IMR-90 (cell line): ENCODE measurements at regions not wholly inside any gene's neighbourhood (a gene's known extent, or its start where the extent isn't known, plus 50 kb on each side); places are given as distances from the start of the nearest gene placed in this dataset.

Source experiments
- ATAC-seq: fragments of 200-7000 bp; cut with Tn5 transposase; 2 replicates; pipeline ENCODE4 v1.9.1; 2020; ENCODE audit warnings: low read depth, mild to moderate bottlenecking, moderate library complexity
- BruUV-seq: library from RNA; stranded (reverse); fragments of 400-500 nt; replicated peaks from 2 replicates; lab custom pipeline; 2021; lab: Mats Ljungman, UMichigan
- CTCF ChIA-PET: fragments of 300-600 bp; formaldehyde crosslinking; extraction: SDS; loops from one replicate; lab custom pipeline; 2021; ENCODE audit warnings: antibody characterized with exemption; lab: Yijun Ruan, JAX
- POLR2A ChIA-PET: fragments of 300-600 bp; sonication (Branson Sonifier 250); formaldehyde crosslinking; loops from one replicate; lab custom pipeline; 2022; ENCODE audit warnings: antibody characterized with exemption; ENCODE audit not compliant: unreplicated experiment; lab: Charles Lee
- DNase-seq: peaks from one replicate; pipeline ENCODE4 v3.0.0; 2013
- H2AFZ ChIP-seq: replicated peaks from 2 replicates; pipeline ENCODE3; 2013; ENCODE audit warnings: low read length, mild to moderate bottlenecking; ENCODE audit not compliant: poor library complexity
- H2AK5ac ChIP-seq: 2 replicates; pipeline ENCODE4 v1.6.1; 2013; ENCODE audit warnings: low read depth, low read length, inconsistent platforms
- H2AK9ac ChIP-seq: replicated peaks from 2 replicates; pipeline ENCODE3; 2013; ENCODE audit warnings: mild to moderate bottlenecking, low read depth, low read length, moderate library complexity; ENCODE audit not compliant: poor library complexity
- H2BK120ac ChIP-seq: 2 replicates; pipeline ENCODE4 v1.6.1; 2013; ENCODE audit warnings: low read depth, low read length, inconsistent platforms
- H2BK15ac ChIP-seq: 3 replicates; pipeline ENCODE4 v1.6.1; 2013; ENCODE audit warnings: low read depth, low read length, inconsistent platforms
- H2BK20ac ChIP-seq: 2 replicates; pipeline ENCODE4 v1.6.1; 2013; ENCODE audit warnings: low read depth, mild to moderate bottlenecking, inconsistent platforms, low read length, moderate library complexity
- H2BK5ac ChIP-seq: 2 replicates; pipeline ENCODE4 v1.6.1; 2013; ENCODE audit warnings: mild to moderate bottlenecking, low read depth, low read length, inconsistent platforms; ENCODE audit not compliant: poor library complexity, severe bottlenecking
- H3K14ac ChIP-seq: replicated peaks from 2 replicates; pipeline ENCODE4 v1.6.1; 2013; ENCODE audit warnings: low read depth, low read length, inconsistent platforms
- H3K18ac ChIP-seq: 2 replicates; pipeline ENCODE4 v1.6.1; 2013; ENCODE audit warnings: low read depth, low read length, control low read depth
- H3K23ac ChIP-seq: 2 replicates; pipeline ENCODE4 v1.6.1; 2013; ENCODE audit warnings: low read depth, low read length, inconsistent platforms
- H3K27ac ChIP-seq: 2 replicates; pipeline ENCODE4 v1.5.1; 2013; ENCODE audit warnings: mild to moderate bottlenecking, control low read depth, low read length; ENCODE audit not compliant: insufficient read depth
- H3K27me3 ChIP-seq: 2 replicates; pipeline ENCODE4 v1.6.1; 2013; ENCODE audit warnings: low read length; ENCODE audit not compliant: control insufficient read depth, insufficient read depth
- H3K36me3 ChIP-seq: 2 replicates; pipeline ENCODE4 v1.6.1; 2013; ENCODE audit warnings: low read length, mixed read lengths; ENCODE audit not compliant: control insufficient read depth, insufficient read depth
- H3K4ac ChIP-seq: 2 replicates; pipeline ENCODE4 v1.6.1; 2013; ENCODE audit warnings: low read depth, low read length, inconsistent platforms
- H3K4me1 ChIP-seq: 2 replicates; pipeline ENCODE4 v1.6.1; 2013; ENCODE audit warnings: low read length, mixed read lengths; ENCODE audit not compliant: control insufficient read depth, insufficient read depth
- H3K4me2 ChIP-seq: 2 replicates; pipeline ENCODE4 v1.6.1; 2013; ENCODE audit warnings: low read depth, mild to moderate bottlenecking, control low read depth, low read length, moderate library complexity
- H3K4me3 ChIP-seq: 2 replicates; pipeline ENCODE4 v1.5.1; 2013; ENCODE audit warnings: low read depth, mild to moderate bottlenecking, control low read depth, low read length, moderate library complexity; ENCODE audit not compliant: insufficient read depth
- H3K56ac ChIP-seq: 2 replicates; pipeline ENCODE4 v1.6.1; 2013; ENCODE audit warnings: low read length, inconsistent platforms; ENCODE audit not compliant: insufficient read depth; ENCODE audit errors: extremely low read depth
- H3K79me1 ChIP-seq, 2 experiments: 2 replicates each; pipeline ENCODE4 v1.6.1; 2013; ENCODE audit warnings: low read length in 2 of 2, inconsistent platforms in 1 of 2, low read depth in 1 of 2
- H3K9ac ChIP-seq: 2 replicates; pipeline ENCODE4 v1.6.1; 2013; ENCODE audit warnings: low read depth, low read length, control low read depth
- H3K9me1 ChIP-seq: 2 replicates; pipeline ENCODE4 v1.6.1; 2013; ENCODE audit warnings: low read length, inconsistent platforms; ENCODE audit not compliant: insufficient read depth
- H3K9me3 ChIP-seq: 2 replicates; pipeline ENCODE4 v1.6.1; 2013; ENCODE audit warnings: low read length; ENCODE audit not compliant: control insufficient read depth, insufficient read depth
- H4K20me1 ChIP-seq: 2 replicates; pipeline ENCODE4 v1.6.1; 2013; ENCODE audit warnings: low read length, inconsistent platforms; ENCODE audit not compliant: insufficient read depth
- H4K5ac ChIP-seq: 2 replicates; pipeline ENCODE4 v1.6.1; 2013; ENCODE audit warnings: mild to moderate bottlenecking, low read depth, low read length, control low read depth
- H4K8ac ChIP-seq, 2 experiments: 2 replicates each; pipeline ENCODE4 v1.6.1; 2013; ENCODE audit warnings: low read depth in 2 of 2, low read length in 2 of 2, control low read depth in 1 of 2, inconsistent platforms in 1 of 2
- H4K91ac ChIP-seq: 2 replicates; pipeline ENCODE4 v1.6.1; 2013; ENCODE audit warnings: low read depth, low read length, inconsistent platforms; ENCODE audit not compliant: insufficient read depth
- CHD1 ChIP-seq: IDR thresholded peaks from 2 replicates; pipeline ENCODE4 v1.6.1; 2012; ENCODE audit warnings: low read depth, low read length, improper control_type of control experiment
- MAFK ChIP-seq: IDR thresholded peaks from 2 replicates; pipeline ENCODE4 v1.6.1; 2012; ENCODE audit warnings: low read depth, low read length, improper control_type of control experiment
- POLR2A ChIP-seq: IDR thresholded peaks from 2 replicates; pipeline ENCODE4 v1.6.1; 2012; ENCODE audit warnings: mild to moderate bottlenecking, low read depth, low read length
- WGBS, 2 experiments: methylation state at CpG; one replicate each; pipeline versions ENCODE4 v1.1.5 to v1.1.7; 2013; ENCODE audit warnings: missing lambda C conversion rate in 2 of 2; ENCODE audit not compliant: insufficient read length in 1 of 2; ENCODE audit errors: extremely low coverage in 2 of 2; 5-methylcytosine and 5-hydroxymethylcytosine counted together
- dilution Hi-C: fragments of 300-500 bp; cut with HindIII; formaldehyde crosslinking; loops from one replicate; pipeline ENCODE4 v1.14.3; 2018; ENCODE audit warnings: low sequenced_read_pairs; ENCODE audit not compliant: unreplicated experiment
- in situ Hi-C: fragments of 300-500 bp; cut with MboI; formaldehyde crosslinking; loops from 3 replicates; pipeline ENCODE4 v1.14.3; 2019; ENCODE audit warnings: low sequenced_read_pairs, inconsistent platforms, mixed read lengths
- intact Hi-C: fragments of 100-400 bp; cut with micrococcal nuclease; formaldehyde crosslinking; loops from 2 replicates; pipeline ENCODE4 v1.10.0; 2022

GRCh38 chr11:92769112-92769511 is 200.3 kb upstream of the MTNR1B start:
- H3K56ac ChIP-seq, result no peak overlapping the region
- H3K4ac ChIP-seq, result no peak overlapping the region
- H3K18ac ChIP-seq, result no peak overlapping the region
- in situ Hi-C loops, result no loop called here
- no peaks in the 10 kb centered on the region for H4K20me1 ChIP-seq
- no peaks in the 10 kb centered on the region for H3K9me1 ChIP-seq
- CTCF ChIA-PET, result no interaction called here
- H3K9ac ChIP-seq, result no peak overlapping the region
- TF ChIP-seq POLR2A, result no peak
- TF ChIP-seq CHD1, result no peak
- no peak for TF ChIP-seq MAFK
- no CpG with 5 or more reads among the region's 2 CpGs for WGBS, 2 experiments
- H2AFZ ChIP-seq, result no peak overlapping the region
- no peaks in the 10 kb centered on the region for H3K36me3 ChIP-seq
- no peaks in the 10 kb centered on the region for H3K79me1 ChIP-seq
- no peak overlapping the region for H2AK5ac ChIP-seq
- intact Hi-C loops, result no loop called here
- H3K4me2 ChIP-seq, result no peak overlapping the region
- DNase-seq (no peak), ATAC-seq (no peak)
- no peaks in the 10 kb centered on the region for H3K27me3 ChIP-seq
- POLR2A ChIA-PET, result no interaction called here
- no TSS peak for BruUV-seq
- H4K5ac ChIP-seq, result no peak overlapping the region
- H3K23ac ChIP-seq, result no peak overlapping the region
- dilution Hi-C loops, result no loop called here
- no peak overlapping the region for H3K14ac ChIP-seq
- no peak overlapping the region for H3K4me3 ChIP-seq
- H2BK15ac ChIP-seq, result no peak overlapping the region
- no peaks in the 10 kb centered on the region for H3K4me1 ChIP-seq
- no peaks in the 10 kb centered on the region for H3K9me3 ChIP-seq
- no peak overlapping the region for H3K27ac ChIP-seq
- H2AK9ac ChIP-seq, result no peak overlapping the region
- H4K91ac ChIP-seq, result no peak overlapping the region
- no peak overlapping the region for H2BK5ac ChIP-seq
- no peak overlapping the region for H2BK20ac ChIP-seq
- no peak overlapping the region for H4K8ac ChIP-seq
- H2BK120ac ChIP-seq, result no peak overlapping the region
